WI38 (cell line): ENCODE measurements at regions not wholly inside any gene's neighbourhood (a gene's known extent, or its start where the extent isn't known, plus 50 kb on each side); places are given as distances from the start of the nearest gene placed in this dataset.

Experiments
- H3K4me3 ChIP-seq: 2 replicates; pipeline ENCODE4 v1.5.1; 2011; ENCODE audit warnings: low read depth, mild to moderate bottlenecking, control low read depth, low read length
- CTCF ChIP-seq: IDR thresholded peaks from 2 replicates; pipeline ENCODE4 v1.5.1; 2012; ENCODE audit warnings: low read depth, mild to moderate bottlenecking, control low read depth, low read length

- TF ChIP-seq CTCF, result no peak
- H3K4me3 ChIP-seq, result no peak overlapping the region
These were observed 647.0 kb downstream of the PLPP3 start for GRCh38 chr1:55932402-55932801.

DNA sequence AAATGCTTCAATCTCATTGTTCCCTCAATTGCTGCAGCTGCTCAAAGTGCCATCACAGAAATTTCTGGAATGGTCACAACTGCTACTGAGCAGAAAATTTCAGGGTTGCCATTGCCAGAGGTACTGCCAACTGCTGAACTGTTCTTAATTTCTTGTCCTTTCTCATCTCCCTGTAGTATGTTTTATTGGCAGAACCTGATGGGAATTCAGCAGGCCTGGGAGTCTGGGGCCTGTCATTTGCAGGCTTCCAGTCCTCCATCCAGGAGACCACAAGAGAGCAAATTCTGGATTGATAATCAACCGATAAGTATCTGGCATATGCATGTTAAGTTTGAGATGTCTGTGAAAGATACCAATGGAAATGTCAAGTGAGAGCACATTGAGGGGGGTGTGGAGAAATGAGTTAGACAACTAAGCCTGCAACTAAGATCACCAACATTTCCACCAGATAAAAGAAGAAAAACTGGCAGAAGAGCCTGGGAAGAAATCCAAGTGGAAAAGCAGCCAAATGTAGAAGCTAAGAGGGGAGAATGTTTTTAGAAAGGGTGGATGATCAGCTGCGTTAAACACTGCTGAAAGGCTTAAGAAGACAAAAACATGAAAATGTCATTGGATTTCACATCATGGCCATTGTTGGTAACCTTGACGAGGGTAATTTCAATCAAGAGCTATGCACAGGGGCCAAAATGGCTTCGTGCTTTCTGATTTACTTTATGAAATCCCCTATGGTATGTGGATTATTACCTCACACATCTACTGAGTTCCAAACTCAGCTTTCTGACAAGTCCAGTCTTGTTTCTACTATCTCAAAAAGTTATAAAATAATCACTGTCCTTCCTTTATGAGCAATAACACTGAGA, 648.1 kb downstream of the PLPP3 start:
- no peak for TF ChIP-seq CTCF
- H3K4me3 ChIP-seq, result no peak overlapping the region

GRCh38 chr1:55929652-55930051, 649.7 kb downstream of the PLPP3 start:
- no peak for TF ChIP-seq CTCF
- H3K4me3 ChIP-seq, result no peak overlapping the region

- TF ChIP-seq CTCF, result no peak
- H3K4me3 ChIP-seq, result no peak overlapping the region
These were observed 650.8 kb downstream of the PLPP3 start for GRCh38 chr1:55928576-55928975.

DNA sequence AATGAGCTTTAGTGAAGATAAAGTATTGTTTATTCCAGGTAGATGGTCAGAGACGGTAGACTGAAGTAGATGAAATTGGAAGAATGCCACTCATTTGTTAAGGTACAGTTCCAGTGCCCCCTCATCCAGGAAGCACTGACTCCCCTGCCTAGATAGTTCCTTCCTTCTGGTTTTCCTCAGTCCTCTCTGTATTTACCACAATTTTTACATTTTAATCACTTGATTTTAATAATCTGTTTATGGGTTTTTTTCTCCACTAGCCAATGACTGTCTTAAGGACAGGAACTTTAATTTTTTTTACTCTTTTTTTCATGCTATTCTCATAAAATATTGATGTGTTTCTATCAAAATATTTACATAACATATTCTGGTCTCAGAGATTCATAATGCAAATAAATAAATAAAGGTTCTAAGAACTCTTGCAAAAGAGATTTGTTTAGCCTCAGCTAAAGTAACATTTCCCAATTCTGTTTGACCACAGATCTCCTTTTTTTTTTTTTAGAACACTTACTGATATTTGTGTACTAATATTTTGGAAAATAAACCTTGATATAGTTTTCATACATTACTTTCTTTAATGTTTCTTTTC, 651.6 kb downstream of the PLPP3 start:
- no peak overlapping the region for H3K4me3 ChIP-seq

GRCh38 chr1:55926906-55927471, 652.4 kb downstream of the PLPP3 start:
- TF ChIP-seq CTCF, result no peak
- H3K4me3 ChIP-seq, result no peak overlapping the region

More for the DNA sequence above, 651.6 kb downstream of the PLPP3 start:
- no peak for TF ChIP-seq CTCF

DNA sequence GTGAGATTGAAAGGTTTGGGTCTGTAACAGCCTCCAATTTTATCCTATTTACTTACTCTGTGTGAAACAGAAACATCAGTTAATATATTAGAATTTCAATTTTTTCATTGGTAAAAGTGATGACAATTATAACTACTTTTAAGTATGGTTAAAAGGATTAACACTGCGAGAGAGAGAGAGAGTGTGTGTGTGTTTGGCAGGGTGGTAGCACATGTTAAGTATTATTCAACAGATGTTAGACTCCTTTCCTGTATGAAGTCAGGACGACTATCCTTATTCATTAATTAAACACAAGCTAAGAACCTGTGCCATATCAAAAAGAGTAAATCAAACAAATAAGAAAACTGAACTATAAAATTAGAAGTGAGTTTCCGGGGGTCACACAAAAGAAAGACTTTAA, 662.5 kb downstream of the PLPP3 start:
- no peak overlapping the region for H3K4me3 ChIP-seq
- no peak for TF ChIP-seq CTCF
